ENCODE measurements at regions not wholly inside any gene's neighbourhood (a gene's known extent, or its start where the extent isn't known, plus 50 kb on each side); places are given as distances from the start of the nearest gene placed in this dataset.

DNA sequence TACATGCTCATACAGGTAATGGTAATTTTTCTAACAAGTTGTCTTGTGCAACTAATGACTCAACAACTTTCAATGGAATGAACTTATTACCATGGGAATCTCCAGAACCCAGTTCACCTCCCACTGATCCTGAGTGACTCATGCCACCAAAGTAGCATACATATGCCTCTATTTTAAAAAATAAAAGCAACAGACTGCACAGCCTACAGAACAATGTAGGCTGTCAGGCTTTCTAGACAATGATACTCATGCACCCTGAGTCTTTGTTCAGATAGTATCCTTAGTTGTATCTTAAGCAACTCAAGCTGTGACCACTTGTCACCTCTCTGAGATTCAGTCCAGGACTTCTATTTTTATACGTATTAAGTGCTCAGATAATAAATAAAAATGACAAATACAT, 531.0 kb upstream of the SETBP1 start:
- Histone ChIP-seq H3K27ac (no peak overlapping the region), H3K4me2 (no peak overlapping the region), H3K4me1 (ENCODE audit: low read depth, poor library complexity, severe bottlenecking) (no peaks in the 10 kb centered on the region)

DNA sequence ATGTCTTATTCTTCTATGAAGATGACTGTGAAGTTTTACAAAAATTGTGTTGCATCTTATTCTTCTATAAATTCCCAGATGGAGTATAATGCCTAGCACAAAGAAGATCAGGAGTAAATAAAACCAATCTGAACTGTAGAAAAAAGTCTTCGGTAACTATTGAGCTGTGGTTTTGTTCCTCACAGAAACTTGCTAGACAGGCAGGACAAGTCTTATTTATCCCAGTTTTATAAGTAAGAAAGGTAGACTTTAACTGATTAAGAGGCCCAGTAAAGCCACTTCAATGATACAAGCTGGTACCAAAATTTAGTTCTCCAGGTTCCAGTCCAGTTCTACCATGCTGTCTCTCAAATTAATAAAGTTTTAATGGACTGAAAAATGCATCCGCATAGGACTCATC, 526.7 kb upstream of the SETBP1 start:
- Histone ChIP-seq H3K4me3 (IDR thresholded peaks at IDR 0.05; ENCODE audit: insufficient read depth, low read depth, low read length) (no peak overlapping the region), H3K9ac (no peak overlapping the region), H3K79me2 (ENCODE audit: insufficient read depth, low read depth) (no peaks in the 10 kb centered on the region), H3K4me2 (no peak overlapping the region), H4K20me1 (ENCODE audit: insufficient read depth) (no peaks in the 10 kb centered on the region), H3K27me3 (ENCODE audit: insufficient read depth, low read depth) (no peaks in the 10 kb centered on the region), H3K36me3 (ENCODE audit: insufficient read depth) (no peaks in the 10 kb centered on the region), H2AFZ (ENCODE audit: low read depth) (no peak overlapping the region), H3K4me1 (ENCODE audit: low read depth, poor library complexity, severe bottlenecking) (no peaks in the 10 kb centered on the region), H3K27ac (no peak overlapping the region)
- TF ChIP-seq, protein P1, sequence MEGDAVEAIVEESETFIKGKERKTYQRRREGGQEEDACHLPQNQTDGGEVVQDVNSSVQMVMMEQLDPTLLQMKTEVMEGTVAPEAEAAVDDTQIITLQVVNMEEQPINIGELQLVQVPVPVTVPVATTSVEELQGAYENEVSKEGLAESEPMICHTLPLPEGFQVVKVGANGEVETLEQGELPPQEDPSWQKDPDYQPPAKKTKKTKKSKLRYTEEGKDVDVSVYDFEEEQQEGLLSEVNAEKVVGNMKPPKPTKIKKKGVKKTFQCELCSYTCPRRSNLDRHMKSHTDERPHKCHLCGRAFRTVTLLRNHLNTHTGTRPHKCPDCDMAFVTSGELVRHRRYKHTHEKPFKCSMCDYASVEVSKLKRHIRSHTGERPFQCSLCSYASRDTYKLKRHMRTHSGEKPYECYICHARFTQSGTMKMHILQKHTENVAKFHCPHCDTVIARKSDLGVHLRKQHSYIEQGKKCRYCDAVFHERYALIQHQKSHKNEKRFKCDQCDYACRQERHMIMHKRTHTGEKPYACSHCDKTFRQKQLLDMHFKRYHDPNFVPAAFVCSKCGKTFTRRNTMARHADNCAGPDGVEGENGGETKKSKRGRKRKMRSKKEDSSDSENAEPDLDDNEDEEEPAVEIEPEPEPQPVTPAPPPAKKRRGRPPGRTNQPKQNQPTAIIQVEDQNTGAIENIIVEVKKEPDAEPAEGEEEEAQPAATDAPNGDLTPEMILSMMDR (conservative IDR thresholded peaks at IDR 0.05; ENCODE audit: low read depth, low read length): no peak

More for the DNA sequence above, 531.0 kb upstream of the SETBP1 start:
- no peaks in the 10 kb centered on the region for H3K27me3 ChIP-seq (ENCODE audit: insufficient read depth, low read depth)
- no peaks in the 10 kb centered on the region for H4K20me1 ChIP-seq (ENCODE audit: insufficient read depth)
- no peak overlapping the region for H3K4me3 ChIP-seq (IDR thresholded peaks at IDR 0.05; ENCODE audit: insufficient read depth, low read depth, low read length)
- no peaks in the 10 kb centered on the region; the same call in 1 of the 2 replicates for H3K36me3 ChIP-seq (ENCODE audit: insufficient read depth)
- TF ChIP-seq, protein P1 (conservative IDR thresholded peaks at IDR 0.05; ENCODE audit: low read depth, low read length): no peak
- no peaks in the 10 kb centered on the region for H3K79me2 ChIP-seq (ENCODE audit: insufficient read depth, low read depth)
- H3K9ac ChIP-seq: no peak overlapping the region
- no peak overlapping the region for H2AFZ ChIP-seq (ENCODE audit: low read depth)

DNA sequence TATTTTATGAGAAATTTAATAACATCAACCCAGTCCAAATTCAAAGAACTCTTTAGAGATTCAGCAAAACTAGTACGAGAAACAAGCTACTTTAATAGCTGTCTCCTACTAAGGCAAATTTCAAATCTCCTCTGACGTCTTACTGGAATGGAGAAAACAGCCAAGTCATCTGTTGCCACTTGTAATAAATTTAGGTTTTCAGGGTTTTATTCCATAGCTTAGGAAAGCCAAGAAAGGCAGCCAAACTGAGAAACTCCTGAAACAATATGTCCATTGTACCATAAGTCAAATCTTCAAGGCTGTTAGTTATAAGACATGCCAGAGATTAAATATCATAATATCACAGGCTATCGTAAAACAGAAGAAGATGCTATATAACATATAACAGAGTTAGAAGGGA, 524.6 kb upstream of the SETBP1 start:
- Histone ChIP-seq H3K79me2 (ENCODE audit: insufficient read depth, low read depth) (no peaks in the 10 kb centered on the region), H3K27ac (no peak overlapping the region), H3K27me3 (ENCODE audit: insufficient read depth, low read depth) (no peaks in the 10 kb centered on the region), H3K4me1 (ENCODE audit: low read depth, poor library complexity, severe bottlenecking) (no peaks in the 10 kb centered on the region), H3K9ac (no peak overlapping the region), H2AFZ (ENCODE audit: low read depth) (no peak overlapping the region), H3K4me3 (IDR thresholded peaks at IDR 0.05; ENCODE audit: insufficient read depth, low read depth, low read length) (no peak overlapping the region), H4K20me1 (ENCODE audit: insufficient read depth) (no peaks in the 10 kb centered on the region), H3K4me2 (no peak overlapping the region), H3K36me3 (ENCODE audit: insufficient read depth) (no peaks in the 10 kb centered on the region)
- TF ChIP-seq, protein P1 (conservative IDR thresholded peaks at IDR 0.05; ENCODE audit: low read depth, low read length): no peak

DNA sequence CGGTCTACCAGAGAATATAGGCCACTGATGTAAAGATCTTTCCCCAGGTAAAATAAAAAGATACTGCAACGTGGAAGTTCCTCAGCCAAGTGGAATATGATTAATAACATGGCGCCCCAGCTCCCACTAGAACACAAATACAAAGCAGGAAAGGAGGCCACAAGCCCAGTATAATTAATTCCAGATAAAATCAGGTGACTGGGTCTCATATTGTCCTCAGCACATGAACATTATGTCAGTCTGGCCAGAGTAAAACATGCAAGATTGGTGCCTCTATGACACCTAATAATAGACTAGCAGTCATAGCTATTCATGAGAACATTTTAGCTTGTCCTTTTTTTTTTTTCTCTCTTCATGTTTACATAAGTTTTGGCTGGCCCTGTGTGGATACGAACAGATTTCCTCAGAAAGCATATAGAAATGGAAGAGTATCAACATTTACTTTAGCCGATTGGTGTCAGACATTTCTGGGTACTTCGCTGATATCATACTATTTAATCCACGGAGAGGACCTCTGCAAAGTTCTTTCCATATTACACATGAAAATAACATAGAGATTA, 523.8 kb upstream of the SETBP1 start:
- no peak overlapping the region for H3K9ac ChIP-seq
- TF ChIP-seq, protein P1 (conservative IDR thresholded peaks at IDR 0.05; ENCODE audit: low read depth, low read length): no peak
- no peak overlapping the region for H3K4me3 ChIP-seq (IDR thresholded peaks at IDR 0.05; ENCODE audit: insufficient read depth, low read depth, low read length)
- H3K4me1 ChIP-seq (ENCODE audit: low read depth, poor library complexity, severe bottlenecking): no peaks in the 10 kb centered on the region
- no peaks in the 10 kb centered on the region for H4K20me1 ChIP-seq (ENCODE audit: insufficient read depth)
- no peak overlapping the region for H2AFZ ChIP-seq (ENCODE audit: low read depth)
- no peaks in the 10 kb centered on the region for H3K79me2 ChIP-seq (ENCODE audit: insufficient read depth, low read depth)
- H3K4me2 ChIP-seq: no peak overlapping the region
- H3K27ac ChIP-seq: no peak overlapping the region
- H3K36me3 ChIP-seq (ENCODE audit: insufficient read depth): no peaks in the 10 kb centered on the region
- H3K27me3 ChIP-seq (ENCODE audit: insufficient read depth, low read depth): no peaks in the 10 kb centered on the region

All from KMS-11 (cell line).